GM23338 (cell line): ENCODE measurements at regions not wholly inside any gene's neighbourhood (a gene's known extent, or its start where the extent isn't known, plus 50 kb on each side); places are given as distances from the start of the nearest gene placed in this dataset.

Experiments
- ATAC-seq: fragments of 200-7000 bp; cut with Tn5 transposase; 3 replicates; pipeline ENCODE4 v1.9.1; 2020
- DNase-seq: peaks from one replicate; pipeline ENCODE4 v3.0.0-alpha.2; 2015; ENCODE audit warnings: low spot score
- H2AFZ ChIP-seq: fragments of 200-600 bp; sonication (generic); 2 replicates; pipeline ENCODE4 v1.8.0; 2016; ENCODE audit warnings: antibody characterized with exemption, mild to moderate bottlenecking, moderate library complexity
- H3F3A ChIP-seq: fragments of 200-600 bp; sonication (generic); replicated peaks from 2 replicates; pipeline ENCODE4 v1.8.0; 2017; ENCODE audit warnings: antibody characterized with exemption, mixed run types, low read depth
- H3K27ac ChIP-seq: fragments of 200-600 bp; sonication (generic); 2 replicates; pipeline ENCODE4 v1.6.1; 2016; ENCODE audit warnings: low read depth
- H3K27me3 ChIP-seq: fragments of 200-600 bp; sonication (generic); 2 replicates; pipeline ENCODE4 v1.8.0; 2016; ENCODE audit warnings: mild to moderate bottlenecking, mixed run types, moderate library complexity; ENCODE audit not compliant: insufficient read depth
- H3K36me3 ChIP-seq: fragments of 200-600 bp; sonication (generic); 2 replicates; pipeline ENCODE4 v1.8.0; 2016; ENCODE audit warnings: mild to moderate bottlenecking; ENCODE audit not compliant: insufficient read depth
- H3K4me1 ChIP-seq: fragments of 200-600 bp; sonication (generic); 2 replicates; pipeline ENCODE4 v1.8.0; 2016; ENCODE audit warnings: mild to moderate bottlenecking, moderate library complexity; ENCODE audit not compliant: insufficient read depth
- H3K4me2 ChIP-seq: fragments of 200-600 bp; sonication (generic); 2 replicates; pipeline ENCODE4 v1.7.1; 2017; ENCODE audit warnings: mixed run types
- H3K4me3 ChIP-seq: fragments of 200-600 bp; sonication (generic); 2 replicates; pipeline ENCODE4 v1.6.1; 2016; ENCODE audit warnings: mixed run types
- H3K79me2 ChIP-seq: fragments of 200-600 bp; sonication (generic); replicated peaks from 2 replicates; pipeline ENCODE4 v1.8.0; 2017; ENCODE audit warnings: mild to moderate bottlenecking; ENCODE audit not compliant: insufficient read depth
- H3K9me2 ChIP-seq: fragments of 200-600 bp; sonication (generic); 2 replicates; pipeline ENCODE4 v1.8.0; 2017; ENCODE audit not compliant: insufficient read depth
- H4K20me1 ChIP-seq: fragments of 200-600 bp; sonication (generic); replicated peaks from 2 replicates; pipeline ENCODE4 v1.8.0; 2017; ENCODE audit warnings: mild to moderate bottlenecking; ENCODE audit not compliant: insufficient read depth
- H3K27ac Mint-ChIP-seq: 2 replicates; pipeline ENCODE4 v1.8.0; 2020; ENCODE audit warnings: inconsistent platforms, mild to moderate bottlenecking, moderate library complexity, mixed read lengths
- H3K27me3 Mint-ChIP-seq: 3 replicates; pipeline ENCODE4 v1.8.0; 2022; ENCODE audit warnings: low read depth, mild to moderate bottlenecking, moderate library complexity, mixed read lengths, inconsistent platforms; ENCODE audit not compliant: insufficient read depth, poor library complexity
- H3K36me3 Mint-ChIP-seq: 3 replicates; pipeline ENCODE4 v1.8.0; 2021; ENCODE audit warnings: low read depth, mild to moderate bottlenecking, inconsistent platforms, moderate library complexity, mixed read lengths
- H3K4me1 Mint-ChIP-seq: 3 replicates; pipeline ENCODE4 v1.8.0; 2020; ENCODE audit warnings: mild to moderate bottlenecking, inconsistent platforms, mixed read lengths
- H3K4me3 Mint-ChIP-seq: 3 replicates; pipeline ENCODE4 v1.8.0; 2021; ENCODE audit warnings: moderate library complexity, mild to moderate bottlenecking, inconsistent platforms, mixed read lengths
- H3K9me3 Mint-ChIP-seq: 3 replicates; pipeline ENCODE4 v1.8.0; 2020; ENCODE audit warnings: moderate library complexity, mild to moderate bottlenecking, inconsistent platforms, mixed read lengths
- CREB1 ChIP-seq: fragments of 250-450 bp; sonication (Bioruptor Pico); IDR thresholded peaks from 2 replicates; pipeline ENCODE4 v1.5.0; 2020; ENCODE audit warnings: low read depth, mild to moderate bottlenecking, moderate library complexity
- CTCF ChIP-seq, 2 experiments: fragments of 200-600 bp in 1 of 2; sonication (generic) in 1 of 2; conservative IDR thresholded peaks; 2 replicates each; pipeline versions ENCODE4 v1.5.1 to v1.6.1; 2016 to 2017; ENCODE audit warnings: antibody characterized with exemption in 2 of 2, low read depth in 2 of 2, mild to moderate bottlenecking in 2 of 2, moderate library complexity in 1 of 2
- ETS1 ChIP-seq: IDR thresholded peaks from 2 replicates; pipeline ENCODE4 v1.6.1; 2016; ENCODE audit warnings: antibody characterized with exemption
- EZH2 ChIP-seq: fragments of 200-600 bp; sonication (generic); IDR thresholded peaks from one replicate; pipeline ENCODE4 v1.8.0; 2017; ENCODE audit warnings: antibody characterized with exemption, mild to moderate bottlenecking, low read depth; ENCODE audit not compliant: unreplicated experiment
- EZH2phosphoT487 ChIP-seq: fragments of 200-600 bp; sonication (generic); IDR thresholded peaks from one replicate; pipeline ENCODE4 v1.8.1; 2018; ENCODE audit warnings: antibody characterized with exemption; ENCODE audit not compliant: unreplicated experiment
- JUNB ChIP-seq: IDR thresholded peaks from one replicate; pipeline ENCODE4 v1.6.1; 2016; ENCODE audit warnings: antibody characterized with exemption; ENCODE audit not compliant: unreplicated experiment
- POLR2AphosphoS5 ChIP-seq: IDR thresholded peaks from 2 replicates; pipeline ENCODE4 v1.6.1; 2016; ENCODE audit warnings: antibody characterized with exemption, low read depth
- REST ChIP-seq: IDR thresholded peaks from one replicate; pipeline ENCODE4 v1.6.1; 2018; ENCODE audit warnings: antibody characterized with exemption; ENCODE audit not compliant: unreplicated experiment
- STAT1 ChIP-seq: IDR thresholded peaks from one replicate; pipeline ENCODE4 v1.6.1; 2016; ENCODE audit warnings: antibody characterized with exemption; ENCODE audit not compliant: unreplicated experiment
- ZNF462 ChIP-seq: fragments of 250-450 bp; sonication (Bioruptor Pico); IDR thresholded peaks from 2 replicates; pipeline ENCODE4 v1.5.0; 2020; ENCODE audit warnings: mild to moderate bottlenecking, moderate library complexity

- no peak for TF ChIP-seq ETS1
These were observed 298.5 kb upstream of the TBX18 start (continued) for GRCh38 chr6:85062884-85063283.

- Histone ChIP-seq H3K9me2 (peaks cover 3% of the 10 kb centered on the region; the same call in 1 of the 2 replicates), H3K4me1 (no peaks in the 10 kb centered on the region), H3K79me2 (no peaks in the 10 kb centered on the region), H3K4me2 (no peak overlapping the region), H3K4me3 (no peak overlapping the region), H3K27ac (no peak overlapping the region), H3K36me3 (no peaks in the 10 kb centered on the region), H4K20me1 (no peaks in the 10 kb centered on the region), H3K27me3 (no peaks in the 10 kb centered on the region), H3F3A (no peaks in the 10 kb centered on the region), H2AFZ (no peak overlapping the region)
- no peak for DNase-seq
- Mint-ChIP-seq H3K4me1 (peaks cover 5% of the 10 kb centered on the region; the same call in 2 of the 3 replicates), H3K36me3 (no peaks in the 10 kb centered on the region), H3K9me3 (no peaks in the 10 kb centered on the region), H3K4me3 (no peak overlapping the region), H3K27me3 (no peaks in the 10 kb centered on the region), H3K27ac (no peak overlapping the region)
- TF ChIP-seq POLR2AphosphoS5 (no peak), CTCF (conservative IDR thresholded peaks at IDR 0.05; ENCODE audit: low read depth in 2 of 2) (no peak), ETS1 (no peak), JUNB (no peak), CREB1 (CRISPR knock-in tag) (no peak), ZNF462 (CRISPR knock-in tag) (no peak), REST (no peak), STAT1 (no peak), EZH2phosphoT487 (no peak), EZH2 (no peak)
- no peak for ATAC-seq
These were observed 294.4 kb upstream of the TBX18 start for GRCh38 chr6:85058806-85059205.
